Transverse colon (tissue), 4 donors: ENCODE measurements at regions not wholly inside any gene's neighbourhood (a gene's known extent, or its start where the extent isn't known, plus 50 kb on each side); places are given as distances from the start of the nearest gene placed in this dataset.

Experiments used
- DNase-seq: peaks from one replicate; pipeline ENCODE4 v3.0.0-alpha.2; 2019
- H3K27ac ChIP-seq, 4 donors: fragments of 200-600 bp; sonication (generic); 2 replicates each; pipeline ENCODE4 v1.5.1; 2016 to 2018; ENCODE audit warnings: inconsistent platforms in 4 of 4
- H3K27me3 ChIP-seq: fragments of 200-600 bp; sonication (generic); 2 replicates; pipeline ENCODE4 v1.5.1; 2017; ENCODE audit warnings: inconsistent platforms
- H3K36me3 ChIP-seq, 4 donors: fragments of 200-600 bp; sonication (generic); 2 replicates each; pipeline ENCODE4 v1.5.1; 2017 to 2019; ENCODE audit warnings: inconsistent platforms in 4 of 4
- H3K4me1 ChIP-seq, 4 donors: fragments of 200-600 bp; sonication (generic); 2 replicates each; pipeline ENCODE4 v1.5.1; 2017 to 2020; ENCODE audit warnings: inconsistent platforms in 4 of 4
- H3K4me3 ChIP-seq, 4 donors: fragments of 200-600 bp; sonication (generic); 1 replicate in 1 of 4; 2 replicates in 3 of 4; pipeline versions ENCODE4 v1.5.1 to v1.6.1; 2017 to 2019; ENCODE audit warnings: inconsistent platforms in 4 of 4
- H3K9me3 ChIP-seq, 2 donors: fragments of 200-600 bp; sonication (generic); 2 replicates each; pipeline ENCODE4 v1.5.1; 2017 to 2019; ENCODE audit warnings: inconsistent platforms in 2 of 2
- EP300 ChIP-seq: sonication (generic); formaldehyde crosslinking; IDR thresholded peaks from one replicate; pipeline ENCODE4 v1.6.1; 2017; ENCODE audit warnings: antibody characterized with exemption, low read depth
- POLR2A ChIP-seq: fragments of 450-650 bp; IDR thresholded peaks from one replicate; pipeline ENCODE4 v1.6.1; 2016; ENCODE audit warnings: antibody characterized with exemption, mild to moderate bottlenecking, moderate library complexity
- POLR2AphosphoS5 ChIP-seq, 3 donors: sonication (generic); formaldehyde crosslinking; IDR thresholded peaks; one replicate each; pipeline ENCODE4 v1.6.1; 2016; ENCODE audit warnings: antibody characterized with exemption in 3 of 3
- WGBS, 2 donors: methylation state at CpG; one replicate each; pipeline ENCODE4 v1.1.5; 2018; ENCODE audit warnings: low coverage in 1 of 2; 5-methylcytosine and 5-hydroxymethylcytosine counted together
- in situ Hi-C, 4 donors: fragments of 200-750 bp; cut with MboI; loops; one replicate each; pipeline versions ENCODE4 v1.15.0 to v1.15.1; 2017; ENCODE audit warnings: low sequenced_read_pairs in 3 of 4, low pct_ligation_motif_present in 1 of 4, low pct_unique_long_range_greater_than_20kb in 1 of 4
- intact Hi-C: fragments of 100-400 bp; cut with DNase I; formaldehyde crosslinking; loops from one replicate; pipeline ENCODE4 v1.15.1; 2023; ENCODE audit warnings: low total_unique reads
- TF ChIP-seq, protein P1 (sequence below), 5 experiments: fragments of 200-600 bp in 3 of 5; fragments of 450-650 bp in 2 of 5; sonication (generic) in 3 of 5; IDR thresholded peaks; 1 replicate in 2 of 5; 2 replicates in 3 of 5; pipeline ENCODE4 v1.5.1; 2016 to 2017; ENCODE audit warnings: antibody characterized with exemption in 5 of 5, inconsistent platforms in 3 of 5, mild to moderate bottlenecking in 2 of 5, moderate library complexity in 1 of 5

DNA sequence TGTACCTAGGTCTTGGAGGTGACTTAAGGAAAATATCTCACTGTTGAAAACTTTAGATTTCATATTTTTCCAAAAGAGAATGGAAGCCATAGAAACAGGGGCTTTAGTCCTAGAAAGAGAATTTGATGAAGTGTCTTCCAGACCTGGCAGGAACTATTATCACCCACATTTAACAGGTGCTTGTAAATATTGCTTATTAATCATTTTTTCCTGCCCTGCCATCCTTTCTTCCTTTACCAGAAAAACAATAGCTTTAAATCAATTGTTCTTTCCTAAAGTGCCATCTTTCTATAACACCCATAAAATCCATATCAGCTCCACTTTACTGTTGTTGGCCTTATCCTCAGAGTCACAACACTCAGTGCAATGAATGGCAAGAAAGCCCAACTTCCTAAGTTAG, 350.9 kb downstream of the YTHDC2 start:
- in situ Hi-C loops, result no loop called here
- no peaks in the 10 kb centered on the region for H3K27me3 ChIP-seq
- no peak for DNase-seq
- no peaks in the 10 kb centered on the region for H3K36me3 ChIP-seq
- TF ChIP-seq POLR2A (no peak), POLR2AphosphoS5 (IDR thresholded peaks at IDR 0.05) (no peak), EP300 (no peak)
- TF ChIP-seq, protein P1, sequence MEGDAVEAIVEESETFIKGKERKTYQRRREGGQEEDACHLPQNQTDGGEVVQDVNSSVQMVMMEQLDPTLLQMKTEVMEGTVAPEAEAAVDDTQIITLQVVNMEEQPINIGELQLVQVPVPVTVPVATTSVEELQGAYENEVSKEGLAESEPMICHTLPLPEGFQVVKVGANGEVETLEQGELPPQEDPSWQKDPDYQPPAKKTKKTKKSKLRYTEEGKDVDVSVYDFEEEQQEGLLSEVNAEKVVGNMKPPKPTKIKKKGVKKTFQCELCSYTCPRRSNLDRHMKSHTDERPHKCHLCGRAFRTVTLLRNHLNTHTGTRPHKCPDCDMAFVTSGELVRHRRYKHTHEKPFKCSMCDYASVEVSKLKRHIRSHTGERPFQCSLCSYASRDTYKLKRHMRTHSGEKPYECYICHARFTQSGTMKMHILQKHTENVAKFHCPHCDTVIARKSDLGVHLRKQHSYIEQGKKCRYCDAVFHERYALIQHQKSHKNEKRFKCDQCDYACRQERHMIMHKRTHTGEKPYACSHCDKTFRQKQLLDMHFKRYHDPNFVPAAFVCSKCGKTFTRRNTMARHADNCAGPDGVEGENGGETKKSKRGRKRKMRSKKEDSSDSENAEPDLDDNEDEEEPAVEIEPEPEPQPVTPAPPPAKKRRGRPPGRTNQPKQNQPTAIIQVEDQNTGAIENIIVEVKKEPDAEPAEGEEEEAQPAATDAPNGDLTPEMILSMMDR (IDR thresholded peaks at IDR 0.05), result no peak
- no peaks in the 10 kb centered on the region for H3K4me1 ChIP-seq
- H3K27ac ChIP-seq, result no peak overlapping the region
- no peaks in the 10 kb centered on the region for H3K9me3 ChIP-seq
- H3K4me3 ChIP-seq, result no peak overlapping the region
- intact Hi-C loops, result no loop called here

DNA sequence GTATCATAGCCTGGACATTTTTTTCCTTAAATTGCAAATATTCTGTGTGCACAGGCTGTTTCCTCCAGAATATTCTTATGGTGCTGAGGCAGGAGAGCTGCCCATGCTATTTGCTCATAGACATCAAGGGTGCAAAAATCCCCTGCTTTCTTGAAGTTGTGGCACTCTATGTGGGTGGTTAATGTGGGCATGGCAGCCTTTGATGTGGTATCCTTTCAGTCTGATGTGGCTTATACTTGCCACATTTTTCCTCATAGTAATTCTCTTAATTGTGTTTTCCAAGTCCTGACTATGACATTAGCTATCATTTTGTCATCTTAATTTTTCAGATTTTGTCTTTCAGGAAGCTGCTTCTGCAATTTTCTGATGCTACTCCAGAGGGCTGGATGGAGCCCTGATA, 353.3 kb downstream of the YTHDC2 start:
- H3K27me3 ChIP-seq, result no peaks in the 10 kb centered on the region
- no peak overlapping the region for H3K27ac ChIP-seq
- DNase-seq, result no peak
- no peak for TF ChIP-seq POLR2A
- TF ChIP-seq, protein P1 (IDR thresholded peaks at IDR 0.05), result no peak
- TF ChIP-seq POLR2AphosphoS5 (IDR thresholded peaks at IDR 0.05), result no peak
- TF ChIP-seq EP300, result no peak
- H3K36me3 ChIP-seq, result no peaks in the 10 kb centered on the region
- intact Hi-C loops (no loop called here), in situ Hi-C loops (no loop called here)
- no peaks in the 10 kb centered on the region for H3K9me3 ChIP-seq
- no peaks in the 10 kb centered on the region for H3K4me1 ChIP-seq
- H3K4me3 ChIP-seq, result no peak overlapping the region

DNA sequence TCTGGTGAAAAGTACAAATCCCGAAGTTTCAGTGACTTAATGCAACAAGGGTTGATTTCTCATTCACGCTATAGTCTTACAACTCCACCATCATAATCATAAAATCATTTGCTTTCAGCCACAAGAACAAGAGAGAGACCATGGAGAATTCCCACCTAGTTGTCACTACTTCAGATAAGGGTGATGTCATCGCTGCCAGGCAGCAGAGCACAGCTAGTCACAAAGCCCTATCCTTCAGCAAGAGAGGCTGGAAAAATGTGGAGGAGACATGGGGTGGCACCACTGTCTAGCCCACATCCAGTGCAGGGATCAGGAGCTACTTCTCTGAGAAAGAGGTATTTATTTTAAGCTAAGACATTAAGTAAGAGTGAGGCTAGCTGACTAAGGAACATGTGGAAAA, 356.1 kb downstream of the YTHDC2 start:
- no peak overlapping the region for H3K4me3 ChIP-seq
- no peak overlapping the region for H3K27ac ChIP-seq
- intact Hi-C loops, result no loop called here
- H3K4me1 ChIP-seq, result no peaks in the 10 kb centered on the region
- TF ChIP-seq POLR2AphosphoS5 (IDR thresholded peaks at IDR 0.05) (no peak), EP300 (no peak), POLR2A (no peak)
- TF ChIP-seq, protein P1 (IDR thresholded peaks at IDR 0.05), result no peak
- in situ Hi-C loops, result no loop called here
- WGBS, 2 donors, result 73 to 81% methylated on average over 2 to 3 of the region's 3 CpGs
- no peaks in the 10 kb centered on the region for H3K36me3 ChIP-seq
- no peak for DNase-seq
- no peaks in the 10 kb centered on the region for H3K27me3 ChIP-seq
- no peaks in the 10 kb centered on the region for H3K9me3 ChIP-seq

DNA sequence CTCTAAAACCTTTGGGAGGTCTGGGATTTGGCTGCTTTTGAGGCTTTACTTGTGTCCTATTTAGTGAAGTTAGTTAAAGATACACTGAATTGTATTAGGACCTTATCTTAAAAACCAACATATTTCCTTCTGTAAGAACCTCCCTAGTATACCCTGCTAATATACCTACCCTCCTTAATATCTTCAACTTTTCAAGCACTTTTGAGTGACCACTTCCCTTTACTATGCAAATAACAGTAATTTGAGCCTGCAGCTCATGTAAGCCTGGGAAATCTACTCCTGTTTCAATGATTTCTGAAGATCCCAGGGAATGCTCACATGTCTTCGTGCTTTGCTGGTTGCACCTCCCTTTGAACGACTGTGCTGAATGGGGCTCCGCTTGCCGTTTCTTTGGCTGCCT, 358.5 kb downstream of the YTHDC2 start:
- H3K27ac ChIP-seq, result no peak overlapping the region
- no peak overlapping the region for H3K4me3 ChIP-seq
- intact Hi-C loops, result no loop called here
- WGBS, 2 donors, result 59 to 70% methylated on average over 3 to 4 of the region's 4 CpGs
- no peaks in the 10 kb centered on the region for H3K36me3 ChIP-seq
- no peaks in the 10 kb centered on the region for H3K9me3 ChIP-seq
- TF ChIP-seq, protein P1 (IDR thresholded peaks at IDR 0.05), result no peak
- TF ChIP-seq EP300, result no peak
- no peak for TF ChIP-seq POLR2A
- no peak for TF ChIP-seq POLR2AphosphoS5 (IDR thresholded peaks at IDR 0.05)
- no peak for DNase-seq
- in situ Hi-C loops, result no loop called here
- H3K27me3 ChIP-seq, result no peaks in the 10 kb centered on the region
- no peaks in the 10 kb centered on the region for H3K4me1 ChIP-seq
